Caco-2 (cell line): ENCODE measurements at regions not wholly inside any gene's neighbourhood (a gene's known extent, or its start where the extent isn't known, plus 50 kb on each side); places are given as distances from the start of the nearest gene placed in this dataset.

ENCODE experiments used
- BruUV-seq: library from RNA; stranded (reverse); fragments of 400-500 nt; replicated peaks from 2 replicates; lab custom pipeline; 2021; lab: Mats Ljungman, UMichigan
- CTCF ChIA-PET: fragments of 300-600 bp; sonication (Branson Sonifier 250); formaldehyde crosslinking; loops from one replicate; lab custom pipeline; 2022; ENCODE audit warnings: antibody characterized with exemption; lab: Charles Lee
- POLR2A ChIA-PET: fragments of 300-600 bp; sonication (Branson Sonifier 250); formaldehyde crosslinking; loops from one replicate; lab custom pipeline; 2022; ENCODE audit warnings: antibody characterized with exemption; lab: Charles Lee
- DNase-seq, 2 experiments: peaks; one replicate each; pipeline versions ENCODE4 v3.0.0 to v3.0.0-alpha.2; 2020 to 2022
- H3K27me3 ChIP-seq: replicated peaks from 2 replicates; pipeline ENCODE4 v1.6.0; 2011; ENCODE audit warnings: low read length; ENCODE audit not compliant: control insufficient read depth, insufficient read depth
- H3K36me3 ChIP-seq: 2 replicates; pipeline ENCODE4 v1.5.1; 2011; ENCODE audit warnings: low read length; ENCODE audit not compliant: control insufficient read depth, insufficient read depth
- H3K4me1 ChIP-seq: fragments of 250-450 bp; sonication (Bioruptor Pico); 2 replicates; pipeline ENCODE4 v1.5.1; 2020; ENCODE audit warnings: mild to moderate bottlenecking
- H3K4me3 ChIP-seq: 2 replicates; pipeline ENCODE4 v1.5.1; 2011; ENCODE audit warnings: low read depth, mild to moderate bottlenecking, control low read depth, low read length
- H3K9me3 ChIP-seq: fragments of 250-450 bp; sonication (Bioruptor Pico); 2 replicates; pipeline ENCODE4 v1.5.1; 2020; ENCODE audit warnings: mild to moderate bottlenecking, moderate library complexity
- H3K27ac Mint-ChIP-seq: one replicate; pipeline ENCODE4 v1.8.0; 2022; ENCODE audit warnings: mixed read lengths; ENCODE audit not compliant: unreplicated experiment
- H3K27me3 Mint-ChIP-seq: one replicate; pipeline ENCODE4 v1.8.0; 2022; ENCODE audit warnings: mixed read lengths; ENCODE audit not compliant: insufficient read depth, unreplicated experiment
- H3K36me3 Mint-ChIP-seq: one replicate; pipeline ENCODE4 v1.8.0; 2022; ENCODE audit warnings: mild to moderate bottlenecking, mixed read lengths; ENCODE audit not compliant: insufficient read depth, unreplicated experiment
- H3K4me1 Mint-ChIP-seq: one replicate; pipeline ENCODE4 v1.8.0; 2022; ENCODE audit warnings: low read depth, mixed read lengths; ENCODE audit not compliant: unreplicated experiment
- H3K4me3 Mint-ChIP-seq: one replicate; pipeline ENCODE4 v1.8.0; 2022; ENCODE audit warnings: mild to moderate bottlenecking, moderate library complexity, mixed read lengths; ENCODE audit not compliant: unreplicated experiment
- H3K9me3 Mint-ChIP-seq: one replicate; pipeline ENCODE4 v1.8.0; 2022; ENCODE audit warnings: mixed read lengths; ENCODE audit not compliant: unreplicated experiment
- intact Hi-C: fragments of 100-400 bp; cut with micrococcal nuclease; formaldehyde crosslinking; loops from one replicate; pipeline ENCODE4 v1.10.0; 2022; ENCODE audit not compliant: unreplicated experiment
- TF ChIP-seq, protein P1 (sequence below), 2 experiments: fragments of 200-600 bp in 1 of 2; IDR thresholded peaks; 1 replicate in 1 of 2; 2 replicates in 1 of 2; pipeline versions ENCODE4 v1.5.1 to v1.8.0; 2011 to 2022; ENCODE audit warnings: antibody characterized with exemption in 1 of 2, control low read depth in 1 of 2, inconsistent platforms in 1 of 2, low read depth in 1 of 2, low read length in 1 of 2, mild to moderate bottlenecking in 1 of 2, moderate library complexity in 1 of 2; ENCODE audit not compliant: insufficient read depth in 1 of 2, severe bottlenecking in 1 of 2, unreplicated experiment in 1 of 2

DNA sequence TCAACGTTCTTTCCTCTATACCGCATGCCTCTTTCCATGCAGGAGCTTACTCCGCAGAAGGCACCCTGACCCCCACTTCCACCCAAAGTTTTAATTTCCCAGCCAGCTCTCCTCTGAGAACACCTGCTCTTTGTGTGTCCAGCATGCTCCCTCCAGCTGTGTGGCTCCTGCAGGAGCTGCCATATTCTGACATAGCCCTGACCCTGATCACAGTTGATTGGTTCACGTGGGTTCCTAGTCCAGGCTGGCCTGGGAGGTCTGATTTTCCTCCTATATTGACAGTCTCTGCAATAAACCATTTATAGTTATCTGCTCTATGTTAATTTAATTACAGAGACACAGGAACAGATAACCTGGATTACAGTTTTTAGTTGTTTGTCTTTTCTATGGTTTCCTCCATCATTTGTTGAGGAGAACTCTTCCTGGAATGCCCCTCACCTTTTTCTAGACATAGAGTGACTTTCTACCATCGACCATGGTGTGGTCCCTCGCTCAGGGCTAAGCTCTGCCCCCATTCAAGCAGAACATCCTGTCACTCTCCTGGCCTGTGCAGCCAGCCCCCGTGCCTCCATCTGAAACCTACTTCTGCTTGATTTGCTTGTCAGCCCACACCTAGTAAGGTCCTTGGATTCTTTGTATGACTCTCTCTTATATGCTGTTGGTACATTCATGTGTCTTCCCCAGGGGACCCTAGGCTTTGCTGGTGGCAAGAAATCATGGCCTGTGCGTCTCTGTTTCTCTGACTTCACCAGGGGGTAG lies 231.5 kb downstream of the LPIN1 start:
- ChIA-PET CTCF (interaction anchor here (0.6 kb wide), 1 partner anchor 211 kb away, joined by 3 read pairs; no protein-coding TSS in a partner anchor), POLR2A (no interaction called here)
- H3K27ac Mint-ChIP-seq = no peak overlapping the region
- Histone ChIP-seq H3K4me1 (no peaks in the 10 kb centered on the region), H3K27me3 (no peaks in the 10 kb centered on the region), H3K36me3 (no peaks in the 10 kb centered on the region), H3K9me3 (peaks cover 11% of the 10 kb centered on the region), H3K4me3 (no peak overlapping the region)
- TF ChIP-seq, protein P1, sequence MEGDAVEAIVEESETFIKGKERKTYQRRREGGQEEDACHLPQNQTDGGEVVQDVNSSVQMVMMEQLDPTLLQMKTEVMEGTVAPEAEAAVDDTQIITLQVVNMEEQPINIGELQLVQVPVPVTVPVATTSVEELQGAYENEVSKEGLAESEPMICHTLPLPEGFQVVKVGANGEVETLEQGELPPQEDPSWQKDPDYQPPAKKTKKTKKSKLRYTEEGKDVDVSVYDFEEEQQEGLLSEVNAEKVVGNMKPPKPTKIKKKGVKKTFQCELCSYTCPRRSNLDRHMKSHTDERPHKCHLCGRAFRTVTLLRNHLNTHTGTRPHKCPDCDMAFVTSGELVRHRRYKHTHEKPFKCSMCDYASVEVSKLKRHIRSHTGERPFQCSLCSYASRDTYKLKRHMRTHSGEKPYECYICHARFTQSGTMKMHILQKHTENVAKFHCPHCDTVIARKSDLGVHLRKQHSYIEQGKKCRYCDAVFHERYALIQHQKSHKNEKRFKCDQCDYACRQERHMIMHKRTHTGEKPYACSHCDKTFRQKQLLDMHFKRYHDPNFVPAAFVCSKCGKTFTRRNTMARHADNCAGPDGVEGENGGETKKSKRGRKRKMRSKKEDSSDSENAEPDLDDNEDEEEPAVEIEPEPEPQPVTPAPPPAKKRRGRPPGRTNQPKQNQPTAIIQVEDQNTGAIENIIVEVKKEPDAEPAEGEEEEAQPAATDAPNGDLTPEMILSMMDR (IDR thresholded peaks at IDR 0.05; ENCODE audit: insufficient read depth in 1 of 2, low read depth in 1 of 2, low read length in 1 of 2, severe bottlenecking in 1 of 2, unreplicated experiment in 1 of 2) = no peak
- no TSS peak for BruUV-seq
- H3K4me3 Mint-ChIP-seq = no peak overlapping the region
- intact Hi-C loops = no loop called here
- H3K36me3 Mint-ChIP-seq = no peaks in the 10 kb centered on the region
- H3K9me3 Mint-ChIP-seq = peaks cover 10% of the 10 kb centered on the region
- no peak for DNase-seq
- peaks cover 10% of the 10 kb centered on the region for H3K27me3 Mint-ChIP-seq
- H3K4me1 Mint-ChIP-seq = no peaks in the 10 kb centered on the region

DNA sequence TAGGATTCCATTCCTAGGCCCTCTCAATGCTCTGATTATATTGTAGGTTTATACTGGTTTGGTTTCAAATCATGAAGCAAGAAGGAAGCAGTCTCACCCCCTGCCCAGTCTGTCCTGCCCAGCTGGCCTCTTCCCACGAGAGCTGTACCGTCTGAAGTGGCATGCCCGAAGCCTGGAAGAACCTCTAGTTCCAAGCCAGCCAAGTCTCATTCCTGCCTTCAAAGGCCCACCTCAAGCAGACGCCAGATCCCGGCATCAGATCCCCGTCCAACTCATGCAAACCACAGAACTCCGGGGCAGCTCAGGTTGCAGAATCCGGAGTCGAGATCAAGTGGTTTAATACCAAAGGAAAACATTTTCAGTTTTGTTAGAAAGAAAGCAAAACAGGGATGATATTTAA lies 234.4 kb downstream of the LPIN1 start:
- H3K27me3 Mint-ChIP-seq = peaks cover 17% of the 10 kb centered on the region

DNA sequence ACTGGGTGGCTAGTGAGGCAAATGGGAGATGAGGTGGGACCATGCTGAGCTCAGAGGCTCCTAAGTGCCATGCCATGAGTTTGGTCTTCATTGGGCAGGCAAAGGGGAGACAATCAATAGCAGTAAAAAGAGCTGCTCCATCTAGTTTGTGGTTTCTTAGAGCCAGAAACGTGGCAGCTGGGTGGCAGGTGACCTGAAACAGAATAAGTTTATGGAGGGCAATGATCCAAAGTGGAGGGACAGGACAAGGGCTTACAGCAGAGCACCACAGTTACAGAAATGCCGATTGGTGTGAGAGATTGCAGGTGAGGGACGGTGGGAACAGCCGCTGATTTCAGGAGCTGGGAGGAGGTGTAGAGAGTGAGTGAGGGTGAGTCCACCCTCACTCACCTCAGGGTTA lies 237.0 kb downstream of the LPIN1 start:
- intact Hi-C loops = no loop called here
- Mint-ChIP-seq H3K27me3 (peaks cover 24% of the 10 kb centered on the region), H3K36me3 (no peaks in the 10 kb centered on the region), H3K9me3 (no peaks in the 10 kb centered on the region), H3K4me1 (peaks cover 9% of the 10 kb centered on the region), H3K4me3 (no peak overlapping the region), H3K27ac (no peak overlapping the region)
- CTCF ChIA-PET = no interaction called here
- TF ChIP-seq, protein P1 (IDR thresholded peaks at IDR 0.05; ENCODE audit: insufficient read depth in 1 of 2, low read depth in 1 of 2, low read length in 1 of 2, severe bottlenecking in 1 of 2, unreplicated experiment in 1 of 2) = no peak
- BruUV-seq = no TSS peak
- H3K4me3 ChIP-seq = no peak overlapping the region
- H3K9me3 ChIP-seq = no peaks in the 10 kb centered on the region
- H3K27me3 ChIP-seq = no peaks in the 10 kb centered on the region
- H3K4me1 ChIP-seq = no peaks in the 10 kb centered on the region
- no peaks in the 10 kb centered on the region for H3K36me3 ChIP-seq
- POLR2A ChIA-PET = no interaction called here
- DNase-seq = no peak

More for the DNA sequence above, 234.4 kb downstream of the LPIN1 start:
- Histone ChIP-seq H3K36me3 (no peaks in the 10 kb centered on the region), H3K4me1 (no peaks in the 10 kb centered on the region), H3K27me3 (no peaks in the 10 kb centered on the region), H3K9me3 (no peaks in the 10 kb centered on the region), H3K4me3 (no peak overlapping the region)
- no peaks in the 10 kb centered on the region for H3K36me3 Mint-ChIP-seq
- CTCF ChIA-PET = no interaction called here
- H3K9me3 Mint-ChIP-seq = no peaks in the 10 kb centered on the region
- intact Hi-C loops = no loop called here
- no peak overlapping the region for H3K4me3 Mint-ChIP-seq
- no peak for DNase-seq
- no peak overlapping the region for H3K27ac Mint-ChIP-seq
- POLR2A ChIA-PET = no interaction called here
- no TSS peak for BruUV-seq
- H3K4me1 Mint-ChIP-seq = no peaks in the 10 kb centered on the region
- TF ChIP-seq, protein P1 (IDR thresholded peaks at IDR 0.05; ENCODE audit: insufficient read depth in 1 of 2, low read depth in 1 of 2, low read length in 1 of 2, severe bottlenecking in 1 of 2, unreplicated experiment in 1 of 2) = no peak
